HepG2 (cell line): ENCODE measurements at regions not wholly inside any gene's neighbourhood (a gene's known extent, or its start where the extent isn't known, plus 50 kb on each side); places are given as distances from the start of the nearest gene placed in this dataset.

Source experiments
- ATAC-seq: fragments of 200-7000 bp; cut with Tn5 transposase; 3 replicates; pipeline ENCODE4 v1.9.1; 2020; ENCODE audit warnings: mild to moderate bottlenecking, moderate library complexity
- BruUV-seq: library from RNA; stranded (reverse); fragments of 400-500 nt; replicated peaks from 2 replicates; lab custom pipeline; 2021; lab: Mats Ljungman, UMichigan
- CTCF ChIA-PET: fragments of 300-600 bp; formaldehyde crosslinking; extraction: SDS; loops from one replicate; lab custom pipeline; 2021; ENCODE audit warnings: low total read pairs, inconsistent platforms, low intra/inter-chr PET ratio; lab: Yijun Ruan, JAX
- POLR2A ChIA-PET: fragments of 350-600 bp; sonication (Branson Sonifier 250); formaldehyde crosslinking; loops from one replicate; lab custom pipeline; 2020; ENCODE audit warnings: antibody characterized with exemption, inconsistent platforms; lab: Yijun Ruan, JAX
- DNase-seq: peaks from one replicate; pipeline ENCODE4 v3.0.0-alpha.2; 2015; ENCODE audit warnings: low spot score
- FAIRE-seq: peaks from 3 replicates; lab custom pipeline; 2011; peaks lifted over from hg19 to GRCh38; lab: Jason Lieb, UNC
- H2AFZ ChIP-seq: one replicate; pipeline ENCODE4 v1.6.1; 2011; ENCODE audit warnings: low read length, inconsistent platforms
- H3K27ac ChIP-seq: fragments of 300-600 bp; 3 replicates; pipeline ENCODE4 v1.8.0; 2011; ENCODE audit warnings: mixed run types, mild to moderate bottlenecking, mixed read lengths, low read length, inconsistent platforms; ENCODE audit not compliant: insufficient read depth; ENCODE audit errors: extremely low read length
- H3K27me3 ChIP-seq, 2 experiments: fragments of 200-600 bp in 1 of 2; 2 replicates in 1 of 2; 3 replicates in 1 of 2; pipeline versions ENCODE4 v1.6.0 to v1.8.0; 2011; ENCODE audit warnings: low read length in 2 of 2, mild to moderate bottlenecking in 2 of 2, moderate library complexity in 2 of 2, inconsistent platforms in 1 of 2; ENCODE audit not compliant: insufficient read depth in 2 of 2, control insufficient read depth in 1 of 2
- H3K36me3 ChIP-seq, 2 experiments: fragments of 200-600 bp in 1 of 2; replicated peaks in 1 of 2; 2 replicates in 1 of 2; 3 replicates in 1 of 2; pipeline versions ENCODE4 v1.5.1 to v1.8.0; 2011; ENCODE audit warnings: low read length in 2 of 2, inconsistent platforms in 1 of 2; ENCODE audit not compliant: insufficient read depth in 2 of 2, control insufficient read depth in 1 of 2
- H3K4me1 ChIP-seq: 2 replicates; pipeline ENCODE4 v1.5.1; 2012; ENCODE audit warnings: low read length, inconsistent platforms; ENCODE audit not compliant: insufficient read depth
- H3K4me2 ChIP-seq: 2 replicates; pipeline ENCODE4 v1.6.0; 2011; ENCODE audit warnings: low read depth, low read length, inconsistent platforms
- H3K4me3 ChIP-seq, 3 experiments: fragments of 200-600 bp in 1 of 3; sonication (generic), shearing (Covaris generic) in 1 of 3; replicated peaks in 1 of 3; 2 replicates each; pipeline ENCODE4 v1.5.1; 2011 to 2016; ENCODE audit warnings: low read length in 3 of 3, inconsistent platforms in 2 of 3, low read depth in 2 of 3, mild to moderate bottlenecking in 2 of 3, control low read depth in 1 of 3, mixed read lengths in 1 of 3; ENCODE audit not compliant: insufficient read depth in 1 of 3
- H3K79me2 ChIP-seq: one replicate; pipeline ENCODE4 v1.6.1; 2011; ENCODE audit warnings: low read length, inconsistent platforms; ENCODE audit not compliant: insufficient read depth
- H3K9ac ChIP-seq: 2 replicates; pipeline ENCODE4 v1.6.0; 2011; ENCODE audit warnings: mild to moderate bottlenecking, low read depth, low read length, inconsistent platforms; ENCODE audit not compliant: insufficient read depth
- H3K9me3 ChIP-seq: 2 replicates; pipeline ENCODE4 v1.5.1; 2012; ENCODE audit warnings: mild to moderate bottlenecking, low read length
- H4K20me1 ChIP-seq: 2 replicates; pipeline ENCODE4 v1.6.0; 2011; ENCODE audit warnings: inconsistent platforms, mild to moderate bottlenecking, low read length, moderate library complexity; ENCODE audit not compliant: insufficient read depth
- CAMTA2 ChIP-seq: sonication (generic); formaldehyde crosslinking; IDR thresholded peaks from 2 replicates; pipeline ENCODE4 v1.4.0; 2020; ENCODE audit warnings: mild to moderate bottlenecking, missing genetic modification reagents, borderline replicate concordance
- FOSL1 ChIP-seq: sonication (generic); formaldehyde crosslinking; IDR thresholded peaks from 2 replicates; pipeline ENCODE4 v1.9.0; 2021; ENCODE audit warnings: missing genetic modification reagents, borderline replicate concordance
- FOXJ3 ChIP-seq: sonication (generic); formaldehyde crosslinking; IDR thresholded peaks from 2 replicates; pipeline ENCODE4 v1.4.0; 2020; ENCODE audit warnings: missing genetic modification reagents, mild to moderate bottlenecking, borderline replicate concordance
- HOXD1 ChIP-seq: sonication (generic); formaldehyde crosslinking; IDR thresholded peaks from 2 replicates; pipeline ENCODE4 v1.5.0; 2020; ENCODE audit warnings: missing genetic modification reagents
- MTA1 ChIP-seq: sonication (generic); formaldehyde crosslinking; IDR thresholded peaks from 2 replicates; pipeline ENCODE4 v1.4.0; 2020; ENCODE audit warnings: missing genetic modification reagents, mild to moderate bottlenecking, borderline replicate concordance
- MYNN ChIP-seq: sonication (generic); formaldehyde crosslinking; IDR thresholded peaks from 2 replicates; pipeline ENCODE4 v1.4.0; 2020; ENCODE audit warnings: mild to moderate bottlenecking, low read depth, missing genetic modification reagents
- NPAS2 ChIP-seq: sonication (generic); formaldehyde crosslinking; IDR thresholded peaks from 2 replicates; pipeline ENCODE4 v1.8.0; 2022; ENCODE audit warnings: mild to moderate bottlenecking, missing genetic modification reagents, borderline replicate concordance
- SRSF9 ChIP-seq: fragments of 200-400 bp; formaldehyde crosslinking; IDR thresholded peaks from 2 replicates; pipeline ENCODE4 v1.6.1; 2018; ENCODE audit warnings: borderline replicate concordance, mild to moderate bottlenecking, low read depth, low read length; ENCODE audit not compliant: insufficient read depth, poor library complexity, severe bottlenecking
- U2AF2 ChIP-seq: fragments of 200-400 bp; formaldehyde crosslinking; IDR thresholded peaks from 2 replicates; pipeline ENCODE4 v1.6.1; 2017; ENCODE audit warnings: low read depth, mild to moderate bottlenecking, low read length
- ZNF546 ChIP-seq: sonication (generic); formaldehyde crosslinking; conservative IDR thresholded peaks from 2 replicates; pipeline ENCODE4 v1.8.1; 2023; ENCODE audit warnings: mild to moderate bottlenecking, missing genetic modification reagents
- ZNF557 ChIP-seq: sonication (generic); formaldehyde crosslinking; IDR thresholded peaks from 2 replicates; pipeline ENCODE4 v1.4.0; 2020; ENCODE audit warnings: missing genetic modification reagents
- ZNF629 ChIP-seq: sonication (generic); formaldehyde crosslinking; conservative IDR thresholded peaks from 2 replicates; pipeline ENCODE4 v1.5.0; 2020; ENCODE audit warnings: missing genetic modification reagents
- ZNF781 ChIP-seq: sonication (generic); formaldehyde crosslinking; IDR thresholded peaks from 2 replicates; pipeline ENCODE4 v1.5.1; 2020; ENCODE audit warnings: borderline replicate concordance, mild to moderate bottlenecking, missing genetic modification reagents; ENCODE audit errors: not compliant biosample characterization
- ZNF841 ChIP-seq: sonication (generic); formaldehyde crosslinking; IDR thresholded peaks from 2 replicates; pipeline ENCODE4 v1.8.1; 2023; ENCODE audit warnings: missing genetic modification reagents, borderline replicate concordance
- WGBS: methylation state at CpG from one replicate; pipeline ENCODE4 v1.1.6; 2017; ENCODE audit warnings: low lambda C conversion rate; 5-methylcytosine and 5-hydroxymethylcytosine counted together
- in situ Hi-C: cut with HindIII; loops from 2 replicates; pipeline ENCODE4 v1.10.0; 2017; ENCODE audit warnings: low pct_unique_long_range_greater_than_20kb; ENCODE audit not compliant: extremely low pct_ligation_motif_present
- intact Hi-C: fragments of 100-400 bp; cut with micrococcal nuclease; formaldehyde crosslinking; loops from one replicate; pipeline ENCODE4 v1.10.0; 2022; ENCODE audit not compliant: unreplicated experiment
- TF ChIP-seq, protein P1 (sequence below): sonication (generic); formaldehyde crosslinking; IDR thresholded peaks from 2 replicates; pipeline ENCODE4 v1.4.0; 2020; ENCODE audit warnings: missing genetic modification reagents, borderline replicate concordance

DNA sequence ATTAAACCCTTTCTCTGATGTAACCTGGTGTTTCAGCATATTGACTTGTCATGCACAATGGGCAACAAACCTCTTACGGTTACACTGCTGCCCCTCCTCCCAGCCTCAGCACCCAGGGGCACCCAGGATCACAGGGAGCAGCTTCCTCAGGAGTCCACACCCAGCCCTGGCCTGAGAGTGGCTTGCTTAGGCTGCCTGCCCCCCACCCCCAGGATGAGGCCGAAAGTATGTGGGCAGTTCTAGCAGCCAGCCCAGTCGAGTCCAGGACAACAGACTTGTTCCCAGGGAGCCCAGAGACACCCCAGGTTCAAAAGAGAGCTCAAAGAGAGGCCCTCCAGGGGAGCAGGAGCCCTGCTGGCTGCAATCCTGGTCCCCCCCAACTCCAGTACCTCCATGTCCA, 108.1 kb upstream of the THY1 start:
- H3K27ac ChIP-seq = no peak overlapping the region
- H3K4me2 ChIP-seq = no peak overlapping the region
- H3K4me3 ChIP-seq = no peak overlapping the region
- H4K20me1 ChIP-seq = 0 out of 2 replicates have a peak, but pooled peaks cover 4% of the 10 kb centered on the region
- in situ Hi-C loops = loop anchor here (5.0 kb wide), 1 partner anchor 49 kb away; no protein-coding TSS in a partner anchor
- FAIRE-seq (no peak), ATAC-seq (no peak), DNase-seq (no peak)
- ChIA-PET POLR2A (no interaction called here), CTCF (interaction anchor here (1.3 kb wide), 1 partner anchor 50 kb away, joined by 3 read pairs; no protein-coding TSS in a partner anchor)
- H2AFZ ChIP-seq = no peak overlapping the region
- H3K4me1 ChIP-seq = peaks cover 6% of the 10 kb centered on the region; the same call in 1 of the 2 replicates
- 0% methylated on average over 1 of the region's 3 CpGs for WGBS
- TF ChIP-seq SRSF9 (no peak), CAMTA2 (CRISPR knock-in tag) (no peak), ZNF557 (no peak)
- no peaks in the 10 kb centered on the region for H3K36me3 ChIP-seq
- intact Hi-C loops = no loop called here
- no peak overlapping the region for H3K9ac ChIP-seq
- H3K27me3 ChIP-seq = peaks cover 4 to 49% of the 10 kb centered on the region in 2 experiments; a peak in 3 of 5 replicates
- no peaks in the 10 kb centered on the region for H3K9me3 ChIP-seq
- no TSS peak for BruUV-seq
- no peaks in the 10 kb centered on the region for H3K79me2 ChIP-seq

DNA sequence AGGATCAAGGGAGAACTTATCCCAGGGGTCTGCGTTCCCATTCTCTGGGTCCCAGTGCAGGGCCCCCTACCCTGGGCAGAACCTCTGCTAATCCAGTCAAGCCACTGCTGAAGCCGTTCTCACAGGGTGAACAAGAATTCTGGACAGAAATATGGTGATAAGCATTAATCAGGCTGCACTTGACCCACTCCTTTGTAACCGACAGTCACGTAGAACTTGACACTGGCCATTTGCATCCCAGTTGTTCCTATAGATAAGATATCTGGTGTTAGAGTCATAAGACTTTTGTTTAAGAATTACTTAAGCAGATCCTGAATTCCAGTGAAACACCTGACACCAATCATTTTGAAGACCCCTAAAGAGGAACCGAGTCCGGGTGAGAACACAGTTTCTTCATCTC, 107.5 kb upstream of the THY1 start:
- no peak overlapping the region for H3K27ac ChIP-seq
- ATAC-seq = no peak

More for the DNA sequence above, 107.5 kb upstream of the THY1 start:
- Histone ChIP-seq H3K9me3 (no peaks in the 10 kb centered on the region), H3K36me3 (no peaks in the 10 kb centered on the region), H3K4me1 (peaks cover 6% of the 10 kb centered on the region; the same call in 1 of the 2 replicates), H3K4me2 (no peak overlapping the region), H3K27me3 (peaks cover 5 to 49% of the 10 kb centered on the region in 2 experiments; a peak in 3 of 5 replicates), H2AFZ (no peak overlapping the region), H3K4me3 (no peak overlapping the region), H4K20me1 (0 out of 2 replicates have a peak, but pooled peaks cover 4% of the 10 kb centered on the region), H3K9ac (no peak overlapping the region), H3K79me2 (no peaks in the 10 kb centered on the region)
- POLR2A ChIA-PET = no interaction called here
- FAIRE-seq (no peak), DNase-seq (no peak)
- CTCF ChIA-PET = interaction anchor here (1.3 kb wide), 1 partner anchor 49 kb away, joined by 3 read pairs; no protein-coding TSS in a partner anchor
- TF ChIP-seq ZNF546 = no peak
- TF ChIP-seq HOXD1 = no peak
- TF ChIP-seq NPAS2 (CRISPR knock-in tag) = no peak
- TF ChIP-seq FOSL1 (CRISPR knock-in tag) = no peak
- no peak for TF ChIP-seq FOXJ3
- TF ChIP-seq, protein P1, sequence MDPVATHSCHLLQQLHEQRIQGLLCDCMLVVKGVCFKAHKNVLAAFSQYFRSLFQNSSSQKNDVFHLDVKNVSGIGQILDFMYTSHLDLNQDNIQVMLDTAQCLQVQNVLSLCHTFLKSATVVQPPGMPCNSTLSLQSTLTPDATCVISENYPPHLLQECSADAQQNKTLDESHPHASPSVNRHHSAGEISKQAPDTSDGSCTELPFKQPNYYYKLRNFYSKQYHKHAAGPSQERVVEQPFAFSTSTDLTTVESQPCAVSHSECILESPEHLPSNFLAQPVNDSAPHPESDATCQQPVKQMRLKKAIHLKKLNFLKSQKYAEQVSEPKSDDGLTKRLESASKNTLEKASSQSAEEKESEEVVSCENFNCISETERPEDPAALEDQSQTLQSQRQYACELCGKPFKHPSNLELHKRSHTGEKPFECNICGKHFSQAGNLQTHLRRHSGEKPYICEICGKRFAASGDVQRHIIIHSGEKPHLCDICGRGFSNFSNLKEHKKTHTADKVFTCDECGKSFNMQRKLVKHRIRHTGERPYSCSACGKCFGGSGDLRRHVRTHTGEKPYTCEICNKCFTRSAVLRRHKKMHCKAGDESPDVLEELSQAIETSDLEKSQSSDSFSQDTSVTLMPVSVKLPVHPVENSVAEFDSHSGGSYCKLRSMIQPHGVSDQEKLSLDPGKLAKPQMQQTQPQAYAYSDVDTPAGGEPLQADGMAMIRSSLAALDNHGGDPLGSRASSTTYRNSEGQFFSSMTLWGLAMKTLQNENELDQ (CRISPR knock-in tag) = no peak
- no peak for TF ChIP-seq ZNF629 (CRISPR knock-in tag)
- no peak for TF ChIP-seq ZNF781 (CRISPR knock-in tag)
- no peak for TF ChIP-seq MTA1 (CRISPR knock-in tag)
- no peak for TF ChIP-seq ZNF841
- no peak for TF ChIP-seq U2AF2
- TF ChIP-seq MYNN (CRISPR knock-in tag) = no peak
- no TSS peak for BruUV-seq
- WGBS = 17% methylated on average over 6 of the region's 6 CpGs
- in situ Hi-C loops (loop anchor here (5.0 kb wide), 1 partner anchor 48 kb away; no protein-coding TSS in a partner anchor), intact Hi-C loops (no loop called here)
